ENCODE measurements at regions not wholly inside any gene's neighbourhood (a gene's known extent, or its start where the extent isn't known, plus 50 kb on each side); places are given as distances from the start of the nearest gene placed in this dataset.

GRCh38 chr10:62887642-62888041 is 71.5 kb upstream of the EGR2 start:
- H4K20me1 ChIP-seq (replicated peaks; ENCODE audit: control insufficient read depth, extremely low read depth, insufficient read depth, low read length): no peaks in the 10 kb centered on the region
- H3K27me3 ChIP-seq (ENCODE audit: control insufficient read depth in 2 of 2, insufficient read depth in 2 of 2, low read length in 2 of 2): no peaks in the 10 kb centered on the region
- H2AFZ ChIP-seq (ENCODE audit: low read depth, low read length): no peak overlapping the region
- DNase-seq (ENCODE audit: low read depth, low spot score) (no peak), FAIRE-seq (no peak)
- TF ChIP-seq EZH2 (IDR thresholded peaks at IDR 0.05; ENCODE audit: borderline replicate concordance, low read depth, low read length, severe bottlenecking) (no peak), FOS (IDR thresholded peaks at IDR 0.05; ENCODE audit: borderline replicate concordance, insufficient read depth, low read length) (no peak), GATA2 (IDR thresholded peaks at IDR 0.05; ENCODE audit: insufficient read depth, insufficient read length, low read depth, low read length) (no peak), MYC (IDR thresholded peaks at IDR 0.05; ENCODE audit: low read depth, low read length) (no peak), POLR2AphosphoS5 (IDR thresholded peaks at IDR 0.05; ENCODE audit: insufficient read depth, low read depth, low read length) (no peak), POLR2A (IDR thresholded peaks at IDR 0.05; ENCODE audit: low read depth, low read length) (no peak), JUN (IDR thresholded peaks at IDR 0.05; ENCODE audit: borderline replicate concordance, insufficient read depth, insufficient read length, low read depth) (no peak)
- TF ChIP-seq, protein P1, sequence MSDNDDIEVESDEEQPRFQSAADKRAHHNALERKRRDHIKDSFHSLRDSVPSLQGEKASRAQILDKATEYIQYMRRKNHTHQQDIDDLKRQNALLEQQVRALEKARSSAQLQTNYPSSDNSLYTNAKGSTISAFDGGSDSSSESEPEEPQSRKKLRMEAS (IDR thresholded peaks at IDR 0.05; ENCODE audit: insufficient read depth, insufficient read length): no peak
- TF ChIP-seq, protein P2, sequence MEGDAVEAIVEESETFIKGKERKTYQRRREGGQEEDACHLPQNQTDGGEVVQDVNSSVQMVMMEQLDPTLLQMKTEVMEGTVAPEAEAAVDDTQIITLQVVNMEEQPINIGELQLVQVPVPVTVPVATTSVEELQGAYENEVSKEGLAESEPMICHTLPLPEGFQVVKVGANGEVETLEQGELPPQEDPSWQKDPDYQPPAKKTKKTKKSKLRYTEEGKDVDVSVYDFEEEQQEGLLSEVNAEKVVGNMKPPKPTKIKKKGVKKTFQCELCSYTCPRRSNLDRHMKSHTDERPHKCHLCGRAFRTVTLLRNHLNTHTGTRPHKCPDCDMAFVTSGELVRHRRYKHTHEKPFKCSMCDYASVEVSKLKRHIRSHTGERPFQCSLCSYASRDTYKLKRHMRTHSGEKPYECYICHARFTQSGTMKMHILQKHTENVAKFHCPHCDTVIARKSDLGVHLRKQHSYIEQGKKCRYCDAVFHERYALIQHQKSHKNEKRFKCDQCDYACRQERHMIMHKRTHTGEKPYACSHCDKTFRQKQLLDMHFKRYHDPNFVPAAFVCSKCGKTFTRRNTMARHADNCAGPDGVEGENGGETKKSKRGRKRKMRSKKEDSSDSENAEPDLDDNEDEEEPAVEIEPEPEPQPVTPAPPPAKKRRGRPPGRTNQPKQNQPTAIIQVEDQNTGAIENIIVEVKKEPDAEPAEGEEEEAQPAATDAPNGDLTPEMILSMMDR (IDR thresholded peaks at IDR 0.05; ENCODE audit: extremely low read depth in 1 of 2, insufficient read depth in 1 of 2, low read depth in 1 of 2, low read length in 2 of 2): no peak
- no TSS peak for BruUV-seq (replicated peaks)
- CTCF ChIA-PET: no interaction called here
- no peak overlapping the region for H3K4me3 ChIP-seq (replicated peaks in 1 of 3; ENCODE audit: insufficient read depth in 1 of 3, low read depth in 1 of 3, low read length in 3 of 3)
- no peak overlapping the region for H3K9ac ChIP-seq (replicated peaks; ENCODE audit: extremely low read depth, insufficient read depth, low read length)
- dilution Hi-C loops (cut with MboI; ENCODE audit: extremely low pct_ligation_motif_present, low sequenced_read_pairs) (no loop called here), intact Hi-C loops (cut with micrococcal nuclease) (no loop called here)
- H3K27ac ChIP-seq (ENCODE audit: insufficient read depth, low read depth, low read length): no peak overlapping the region
- no peak overlapping the region for H3K4me2 ChIP-seq (ENCODE audit: insufficient read depth, low read length)
- no peaks in the 10 kb centered on the region for H3K36me3 ChIP-seq (ENCODE audit: control insufficient read depth in 2 of 2, extremely low read depth in 1 of 2, insufficient read depth in 2 of 2, low read length in 2 of 2)
- POLR2A ChIA-PET: no interaction called here
- H3K4me1 ChIP-seq (ENCODE audit: control insufficient read depth, extremely low read depth, insufficient read depth, low read length): no peaks in the 10 kb centered on the region
- no peaks in the 10 kb centered on the region for H3K79me2 ChIP-seq (ENCODE audit: control insufficient read depth, insufficient read depth, low read length)
- H3K9me1 ChIP-seq (replicated peaks; ENCODE audit: control insufficient read depth, extremely low read depth, insufficient read depth, low read length): no peaks in the 10 kb centered on the region
- no peaks in the 10 kb centered on the region for H3K9me3 ChIP-seq (replicated peaks; ENCODE audit: control insufficient read depth, insufficient read depth, low read length)

Measured in endothelial cell of umbilical vein (primary cell).